Lung (tissue), 11 donors: ENCODE measurements at regions not wholly inside any gene's neighbourhood (a gene's known extent, or its start where the extent isn't known, plus 50 kb on each side); places are given as distances from the start of the nearest gene placed in this dataset.

Experiments used
- ATAC-seq: fragments of 200-7000 bp; cut with Tn5 transposase; one replicate; pipeline ENCODE4 v1.9.1; 2020; ENCODE audit warnings: moderate number of reproducible peaks; ENCODE audit not compliant: insufficient read depth, low FRiP score
- DNase-seq, 3 donors: peaks; one replicate each; pipeline ENCODE4 v3.0.0-alpha.2; 2013 to 2017
- H3K27ac ChIP-seq, 2 donors: one replicate each; pipeline ENCODE4 v1.5.1; 2013; ENCODE audit warnings: mild to moderate bottlenecking in 2 of 2, moderate library complexity in 2 of 2, control low read depth in 1 of 2, inconsistent platforms in 1 of 2, low read depth in 1 of 2, low read length in 1 of 2
- H3K27me3 ChIP-seq, 3 donors: one replicate each; pipeline ENCODE4 v1.5.1; 2013; ENCODE audit warnings: low read length in 2 of 3; ENCODE audit not compliant: control insufficient read depth in 3 of 3, insufficient read depth in 3 of 3
- H3K36me3 ChIP-seq, 4 donors: one replicate each; pipeline ENCODE4 v1.5.1; 2013; ENCODE audit warnings: low read length in 4 of 4, mild to moderate bottlenecking in 1 of 4, moderate library complexity in 1 of 4; ENCODE audit not compliant: control insufficient read depth in 4 of 4, insufficient read depth in 4 of 4
- H3K4me1 ChIP-seq, 5 donors: one replicate each; pipeline ENCODE4 v1.5.1; 2013; ENCODE audit warnings: low read length in 5 of 5, mild to moderate bottlenecking in 2 of 5, moderate library complexity in 1 of 5; ENCODE audit not compliant: control insufficient read depth in 5 of 5, insufficient read depth in 5 of 5
- H3K4me3 ChIP-seq: one replicate; pipeline ENCODE4 v1.5.1; 2013; ENCODE audit warnings: mild to moderate bottlenecking, control low read depth, moderate library complexity
- H3K9ac ChIP-seq, 2 donors: one replicate each; pipeline ENCODE4 v1.5.1; 2013; ENCODE audit warnings: low read length in 2 of 2, control low read depth in 1 of 2; ENCODE audit not compliant: insufficient read depth in 1 of 2
- H3K9me3 ChIP-seq, 4 donors: one replicate each; pipeline ENCODE4 v1.5.1; 2013; ENCODE audit warnings: low read length in 3 of 4, mild to moderate bottlenecking in 1 of 4, moderate library complexity in 1 of 4; ENCODE audit not compliant: control insufficient read depth in 4 of 4, insufficient read depth in 3 of 4
- WGBS, 2 donors: extraction: QIAGEN DNeasy Blood & Tissue Kit; methylation state at CpG; one replicate each; pipeline ENCODE4 v1.1.7; 2013; 5-methylcytosine and 5-hydroxymethylcytosine counted together
- TF ChIP-seq, protein P1 (sequence below): IDR thresholded peaks from 2 replicates; pipeline ENCODE4 v1.5.1; 2012; ENCODE audit warnings: mild to moderate bottlenecking; ENCODE audit errors: control extremely low read depth, extremely low read depth
- donor health status: control.
- donor health status: control.
- donor health status: Bipolar disorder and iron deficiency.
- donor health status: healthy.
- donor health status: DM: yes; HTN: yes; CAD: no.

DNA sequence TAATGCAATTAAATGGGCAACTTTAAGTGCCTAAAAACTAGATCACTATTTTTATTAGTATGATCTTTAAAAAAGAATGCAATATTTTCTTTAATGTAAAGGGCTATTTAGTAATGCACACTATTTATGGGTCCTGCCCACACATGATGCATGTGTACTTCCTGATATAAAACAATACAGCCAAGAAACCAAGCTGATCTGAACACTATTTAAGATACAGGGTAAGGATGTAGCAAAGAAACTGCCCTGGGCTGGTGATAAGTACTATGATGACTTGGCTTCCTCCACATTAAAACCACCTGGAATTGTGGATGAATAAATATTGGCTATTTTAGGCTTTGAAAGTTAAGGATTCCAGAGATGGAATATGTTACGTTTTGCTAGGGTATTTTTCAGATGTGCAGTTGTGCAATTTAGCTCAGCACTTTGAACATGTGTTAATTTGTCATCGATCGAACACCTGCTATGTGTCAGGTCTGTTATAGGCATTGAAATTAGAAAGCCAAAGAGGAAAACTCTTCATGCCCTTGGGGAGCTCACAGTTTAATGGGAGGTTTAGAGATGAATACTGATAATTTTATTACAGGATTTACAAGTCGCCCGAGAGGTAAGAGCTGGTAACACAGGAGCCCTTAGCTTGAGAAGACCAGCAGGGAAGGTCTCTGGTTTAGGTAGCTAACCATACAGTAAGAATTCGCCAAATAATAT lies 276.7 kb downstream of the PLK2 start:
- 86 to 89% methylated on average over 6 of the region's 6 CpGs for WGBS, 2 donors

DNA sequence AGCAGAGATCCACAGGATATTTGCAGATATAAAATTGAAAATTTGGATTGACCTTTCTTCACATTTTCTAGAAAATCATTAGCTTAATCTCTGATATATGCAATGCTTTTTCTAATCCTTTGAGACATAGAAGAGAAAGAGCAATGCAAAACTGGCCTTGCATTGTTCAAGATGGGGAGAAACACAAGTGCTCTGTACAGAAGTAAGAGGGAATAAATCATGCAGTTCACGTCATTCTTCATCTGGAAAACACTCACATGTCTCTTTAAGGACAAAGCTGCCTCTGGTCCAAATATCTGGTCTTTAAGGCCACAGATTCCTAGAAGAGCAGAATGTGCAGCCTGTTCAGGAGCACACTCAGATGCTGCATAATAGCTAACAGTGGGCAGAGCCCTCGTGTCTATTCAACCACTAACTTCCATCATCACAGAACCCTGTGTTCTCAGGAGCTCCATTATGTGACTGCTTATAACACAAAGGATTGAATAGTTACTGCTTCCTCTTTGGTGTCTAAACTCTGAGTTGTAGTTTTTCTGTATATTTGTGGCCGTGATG lies 277.5 kb downstream of the PLK2 start:
- no peaks in the 10 kb centered on the region for H3K9me3 ChIP-seq
- TF ChIP-seq, protein P1, sequence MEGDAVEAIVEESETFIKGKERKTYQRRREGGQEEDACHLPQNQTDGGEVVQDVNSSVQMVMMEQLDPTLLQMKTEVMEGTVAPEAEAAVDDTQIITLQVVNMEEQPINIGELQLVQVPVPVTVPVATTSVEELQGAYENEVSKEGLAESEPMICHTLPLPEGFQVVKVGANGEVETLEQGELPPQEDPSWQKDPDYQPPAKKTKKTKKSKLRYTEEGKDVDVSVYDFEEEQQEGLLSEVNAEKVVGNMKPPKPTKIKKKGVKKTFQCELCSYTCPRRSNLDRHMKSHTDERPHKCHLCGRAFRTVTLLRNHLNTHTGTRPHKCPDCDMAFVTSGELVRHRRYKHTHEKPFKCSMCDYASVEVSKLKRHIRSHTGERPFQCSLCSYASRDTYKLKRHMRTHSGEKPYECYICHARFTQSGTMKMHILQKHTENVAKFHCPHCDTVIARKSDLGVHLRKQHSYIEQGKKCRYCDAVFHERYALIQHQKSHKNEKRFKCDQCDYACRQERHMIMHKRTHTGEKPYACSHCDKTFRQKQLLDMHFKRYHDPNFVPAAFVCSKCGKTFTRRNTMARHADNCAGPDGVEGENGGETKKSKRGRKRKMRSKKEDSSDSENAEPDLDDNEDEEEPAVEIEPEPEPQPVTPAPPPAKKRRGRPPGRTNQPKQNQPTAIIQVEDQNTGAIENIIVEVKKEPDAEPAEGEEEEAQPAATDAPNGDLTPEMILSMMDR = no peak
- no peaks in the 10 kb centered on the region for H3K27me3 ChIP-seq
- H3K4me1 ChIP-seq = peaks cover 0 to 11% (median 0%) of the 10 kb centered on the region in 5 donors
- H3K4me3 ChIP-seq = no peak overlapping the region
- H3K36me3 ChIP-seq = no peaks in the 10 kb centered on the region
- no peak overlapping the region for H3K27ac ChIP-seq
- DNase-seq (peak in 1 of 3 donors; percentile 7), ATAC-seq (no peak)
- WGBS, 2 donors = 64 to 76% methylated on average over 3 of the region's 3 CpGs
- H3K9ac ChIP-seq = no peak overlapping the region

More for the DNA sequence above, 276.7 kb downstream of the PLK2 start:
- Histone ChIP-seq H3K4me1 (peaks cover 0 to 11% (median 0%) of the 10 kb centered on the region in 5 donors), H3K27ac (no peak overlapping the region), H3K4me3 (no peak overlapping the region), H3K27me3 (no peaks in the 10 kb centered on the region), H3K9ac (no peak overlapping the region), H3K9me3 (no peaks in the 10 kb centered on the region), H3K36me3 (no peaks in the 10 kb centered on the region)
- TF ChIP-seq, protein P1 = no peak
- ATAC-seq (no peak), DNase-seq (no peak)

GRCh38 chr5:58181578-58182286 lies 278.2 kb downstream of the PLK2 start:
- no peaks in the 10 kb centered on the region for H3K9me3 ChIP-seq
- H3K9ac ChIP-seq = no peak overlapping the region
- 61 to 64% methylated on average over 6 of the region's 6 CpGs for WGBS, 2 donors
- DNase-seq (no peak), ATAC-seq (no peak)
- H3K4me3 ChIP-seq = no peak overlapping the region
- H3K4me1 ChIP-seq = peaks cover 0 to 11% (median 0%) of the 10 kb centered on the region in 5 donors
- TF ChIP-seq, protein P1 = no peak
- no peak overlapping the region for H3K27ac ChIP-seq
- no peaks in the 10 kb centered on the region for H3K36me3 ChIP-seq
- no peaks in the 10 kb centered on the region for H3K27me3 ChIP-seq
